GM23248 (cell line): ENCODE measurements at regions not wholly inside any gene's neighbourhood (a gene's known extent, or its start where the extent isn't known, plus 50 kb on each side); places are given as distances from the start of the nearest gene placed in this dataset.

ENCODE experiments used
- EZH2 ChIP-seq: fragments of 200-600 bp; sonication (generic); IDR thresholded peaks from 2 replicates; pipeline ENCODE4 v1.6.1; 2018; ENCODE audit warnings: antibody characterized with exemption, mild to moderate bottlenecking; ENCODE audit not compliant: insufficient read depth, poor library complexity, severe bottlenecking
- EZH2phosphoT487 ChIP-seq: fragments of 200-600 bp; sonication (generic); IDR thresholded peaks from 2 replicates; pipeline ENCODE4 v1.6.1; 2018; ENCODE audit warnings: antibody characterized with exemption, moderate library complexity, mild to moderate bottlenecking, low read depth; ENCODE audit not compliant: insufficient read depth

DNA sequence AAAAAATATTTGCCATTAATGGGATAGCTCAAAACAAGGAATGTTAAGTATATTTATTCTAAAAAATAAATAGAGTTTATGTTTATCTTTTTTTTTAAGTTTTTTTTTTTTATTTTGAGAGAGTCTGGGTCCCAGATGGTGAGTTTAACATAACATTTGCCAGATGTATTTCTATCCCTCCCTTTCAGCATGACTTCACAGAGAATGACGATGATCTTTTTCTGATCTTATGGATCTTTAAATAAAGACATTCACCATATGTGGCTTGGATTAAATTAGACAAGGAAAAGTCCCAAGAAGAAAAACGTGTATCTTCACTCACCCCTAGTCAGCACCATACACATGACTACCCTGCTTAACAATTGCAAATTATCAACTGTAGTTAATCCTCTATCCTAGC lies 839.8 kb upstream of the CNTN5 start:
- TF ChIP-seq EZH2: no peak
- TF ChIP-seq EZH2phosphoT487: no peak
